PC-3 (cell line): ENCODE measurements at regions not wholly inside any gene's neighbourhood (a gene's known extent, or its start where the extent isn't known, plus 50 kb on each side); places are given as distances from the start of the nearest gene placed in this dataset.

Experiments
- EZH2phosphoT487 ChIP-seq: fragments of 300-600 bp; sonication (generic); IDR thresholded peaks from 2 replicates; pipeline ENCODE4 v1.6.1; 2018; ENCODE audit warnings: mild to moderate bottlenecking, antibody characterized with exemption, low read length, borderline replicate concordance
- TF ChIP-seq, protein P1 (sequence below): fragments of 300-600 bp; sonication (generic); conservative IDR thresholded peaks from 2 replicates; pipeline ENCODE4 v1.5.1; 2017; ENCODE audit warnings: antibody characterized with exemption, low read depth, mild to moderate bottlenecking, low read length

DNA sequence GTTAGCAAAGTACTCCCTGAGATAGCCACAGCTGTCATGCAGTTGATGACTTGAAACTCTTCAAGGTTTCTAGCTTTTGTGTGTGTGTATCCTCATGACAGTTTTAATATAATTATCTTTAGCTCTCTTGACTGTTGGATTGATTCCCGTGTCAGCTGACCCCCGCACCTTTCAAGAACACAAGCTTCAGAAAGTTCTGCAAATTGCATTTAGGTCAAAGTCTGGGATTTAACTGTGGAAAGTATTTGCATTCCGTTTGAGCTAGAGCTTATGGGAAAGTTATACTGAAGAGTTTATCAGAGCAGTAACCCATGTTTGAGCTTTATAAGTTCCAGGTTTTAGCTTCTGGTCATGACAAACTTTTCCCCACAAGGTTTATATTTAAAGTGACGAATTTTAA is 380.1 kb upstream of the CHRM3 start:
- TF ChIP-seq, protein P1, sequence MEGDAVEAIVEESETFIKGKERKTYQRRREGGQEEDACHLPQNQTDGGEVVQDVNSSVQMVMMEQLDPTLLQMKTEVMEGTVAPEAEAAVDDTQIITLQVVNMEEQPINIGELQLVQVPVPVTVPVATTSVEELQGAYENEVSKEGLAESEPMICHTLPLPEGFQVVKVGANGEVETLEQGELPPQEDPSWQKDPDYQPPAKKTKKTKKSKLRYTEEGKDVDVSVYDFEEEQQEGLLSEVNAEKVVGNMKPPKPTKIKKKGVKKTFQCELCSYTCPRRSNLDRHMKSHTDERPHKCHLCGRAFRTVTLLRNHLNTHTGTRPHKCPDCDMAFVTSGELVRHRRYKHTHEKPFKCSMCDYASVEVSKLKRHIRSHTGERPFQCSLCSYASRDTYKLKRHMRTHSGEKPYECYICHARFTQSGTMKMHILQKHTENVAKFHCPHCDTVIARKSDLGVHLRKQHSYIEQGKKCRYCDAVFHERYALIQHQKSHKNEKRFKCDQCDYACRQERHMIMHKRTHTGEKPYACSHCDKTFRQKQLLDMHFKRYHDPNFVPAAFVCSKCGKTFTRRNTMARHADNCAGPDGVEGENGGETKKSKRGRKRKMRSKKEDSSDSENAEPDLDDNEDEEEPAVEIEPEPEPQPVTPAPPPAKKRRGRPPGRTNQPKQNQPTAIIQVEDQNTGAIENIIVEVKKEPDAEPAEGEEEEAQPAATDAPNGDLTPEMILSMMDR: no peak
- TF ChIP-seq EZH2phosphoT487: no peak
